GM12878 (cell line): ENCODE measurements at regions not wholly inside any gene's neighbourhood (a gene's known extent, or its start where the extent isn't known, plus 50 kb on each side); places are given as distances from the start of the nearest gene placed in this dataset.

ENCODE experiments used
- FOXK2 ChIP-seq: fragments of 450-650 bp; IDR thresholded peaks from 2 replicates; pipeline ENCODE4 v1.6.1; 2017; ENCODE audit warnings: mild to moderate bottlenecking, moderate library complexity
- HDAC6 ChIP-seq: fragments of 200-600 bp; sonication (generic); IDR thresholded peaks from one replicate; pipeline ENCODE4 v1.8.0; 2017; ENCODE audit warnings: antibody characterized with exemption; ENCODE audit not compliant: unreplicated experiment
- KDM1A ChIP-seq: fragments of 200-600 bp; sonication (generic); IDR thresholded peaks from 2 replicates; pipeline ENCODE4 v1.6.1; 2016; ENCODE audit warnings: borderline replicate concordance
- SMAD5 ChIP-seq: IDR thresholded peaks from 2 replicates; pipeline ENCODE4 v1.6.1; 2016; ENCODE audit warnings: antibody characterized with exemption, low read depth
- TARDBP ChIP-seq: IDR thresholded peaks from 2 replicates; pipeline ENCODE4 v1.6.1; 2016; ENCODE audit warnings: borderline replicate concordance
- TF ChIP-seq, protein P1 (sequence below): IDR thresholded peaks from 2 replicates; pipeline ENCODE4 v1.6.1; 2012; ENCODE audit warnings: improper control_type of control experiment, low read depth, low read length; ENCODE audit not compliant: insufficient replicate concordance
- TF ChIP-seq, protein P2 (sequence below): fragments of 450-650 bp; formaldehyde crosslinking; IDR thresholded peaks from 2 replicates; pipeline ENCODE4 v1.4.0; 2022; ENCODE audit warnings: mild to moderate bottlenecking, moderate library complexity

DNA sequence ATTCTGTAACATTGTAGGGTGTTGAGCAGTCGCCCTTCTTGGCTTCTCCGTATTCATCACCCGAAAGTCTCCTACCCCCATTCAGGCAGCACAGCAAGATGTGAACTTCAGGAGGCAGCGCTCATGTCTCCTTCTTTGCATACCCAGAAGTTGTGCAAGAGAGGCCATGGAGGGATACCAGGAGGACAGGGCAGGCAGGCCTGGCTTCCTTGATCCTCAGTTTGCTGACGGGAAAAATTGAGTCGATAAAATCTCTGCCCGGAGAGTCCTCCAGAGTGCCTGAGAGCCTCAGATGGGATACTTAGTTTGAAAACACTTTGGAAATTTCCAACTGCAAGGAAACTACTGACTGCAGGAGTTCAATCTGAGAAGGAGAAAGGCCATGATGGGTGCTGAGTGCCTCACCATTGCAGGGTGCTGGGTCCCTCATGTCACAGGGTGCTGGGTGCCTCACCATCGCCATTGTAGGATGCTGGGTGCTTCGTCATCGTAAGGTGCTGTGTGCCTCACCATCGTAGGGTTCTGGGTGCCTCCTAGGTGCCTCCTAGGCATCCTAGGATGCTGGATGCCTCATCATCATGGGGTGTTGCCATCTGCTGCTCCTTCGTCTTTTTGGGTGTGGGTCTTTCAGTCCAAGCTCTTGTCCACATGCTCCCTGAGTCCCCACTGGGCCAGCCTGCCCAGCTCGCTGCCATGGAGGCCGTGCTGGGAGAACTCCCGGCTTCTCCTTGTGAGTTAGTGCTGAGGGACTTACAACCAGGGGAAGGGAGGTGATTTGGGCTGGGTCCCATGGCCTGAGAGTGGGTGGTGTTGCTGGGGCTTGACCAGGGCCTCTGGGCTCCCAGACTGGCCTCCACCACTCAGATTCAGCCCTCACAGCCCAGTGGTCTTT lies 162.4 kb downstream of the DDX1 start (continued):
- TF ChIP-seq, protein P1, sequence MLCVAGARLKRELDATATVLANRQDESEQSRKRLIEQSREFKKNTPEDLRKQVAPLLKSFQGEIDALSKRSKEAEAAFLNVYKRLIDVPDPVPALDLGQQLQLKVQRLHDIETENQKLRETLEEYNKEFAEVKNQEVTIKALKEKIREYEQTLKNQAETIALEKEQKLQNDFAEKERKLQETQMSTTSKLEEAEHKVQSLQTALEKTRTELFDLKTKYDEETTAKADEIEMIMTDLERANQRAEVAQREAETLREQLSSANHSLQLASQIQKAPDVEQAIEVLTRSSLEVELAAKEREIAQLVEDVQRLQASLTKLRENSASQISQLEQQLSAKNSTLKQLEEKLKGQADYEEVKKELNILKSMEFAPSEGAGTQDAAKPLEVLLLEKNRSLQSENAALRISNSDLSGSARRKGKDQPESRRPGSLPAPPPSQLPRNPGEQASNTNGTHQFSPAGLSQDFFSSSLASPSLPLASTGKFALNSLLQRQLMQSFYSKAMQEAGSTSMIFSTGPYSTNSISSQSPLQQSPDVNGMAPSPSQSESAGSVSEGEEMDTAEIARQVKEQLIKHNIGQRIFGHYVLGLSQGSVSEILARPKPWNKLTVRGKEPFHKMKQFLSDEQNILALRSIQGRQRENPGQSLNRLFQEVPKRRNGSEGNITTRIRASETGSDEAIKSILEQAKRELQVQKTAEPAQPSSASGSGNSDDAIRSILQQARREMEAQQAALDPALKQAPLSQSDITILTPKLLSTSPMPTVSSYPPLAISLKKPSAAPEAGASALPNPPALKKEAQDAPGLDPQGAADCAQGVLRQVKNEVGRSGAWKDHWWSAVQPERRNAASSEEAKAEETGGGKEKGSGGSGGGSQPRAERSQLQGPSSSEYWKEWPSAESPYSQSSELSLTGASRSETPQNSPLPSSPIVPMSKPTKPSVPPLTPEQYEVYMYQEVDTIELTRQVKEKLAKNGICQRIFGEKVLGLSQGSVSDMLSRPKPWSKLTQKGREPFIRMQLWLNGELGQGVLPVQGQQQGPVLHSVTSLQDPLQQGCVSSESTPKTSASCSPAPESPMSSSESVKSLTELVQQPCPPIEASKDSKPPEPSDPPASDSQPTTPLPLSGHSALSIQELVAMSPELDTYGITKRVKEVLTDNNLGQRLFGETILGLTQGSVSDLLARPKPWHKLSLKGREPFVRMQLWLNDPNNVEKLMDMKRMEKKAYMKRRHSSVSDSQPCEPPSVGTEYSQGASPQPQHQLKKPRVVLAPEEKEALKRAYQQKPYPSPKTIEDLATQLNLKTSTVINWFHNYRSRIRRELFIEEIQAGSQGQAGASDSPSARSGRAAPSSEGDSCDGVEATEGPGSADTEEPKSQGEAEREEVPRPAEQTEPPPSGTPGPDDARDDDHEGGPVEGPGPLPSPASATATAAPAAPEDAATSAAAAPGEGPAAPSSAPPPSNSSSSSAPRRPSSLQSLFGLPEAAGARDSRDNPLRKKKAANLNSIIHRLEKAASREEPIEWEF, result no peak
- no peak for TF ChIP-seq KDM1A
- TF ChIP-seq SMAD5, result no peak
- TF ChIP-seq HDAC6, result no peak
- TF ChIP-seq TARDBP, result no peak
- TF ChIP-seq, protein P2, sequence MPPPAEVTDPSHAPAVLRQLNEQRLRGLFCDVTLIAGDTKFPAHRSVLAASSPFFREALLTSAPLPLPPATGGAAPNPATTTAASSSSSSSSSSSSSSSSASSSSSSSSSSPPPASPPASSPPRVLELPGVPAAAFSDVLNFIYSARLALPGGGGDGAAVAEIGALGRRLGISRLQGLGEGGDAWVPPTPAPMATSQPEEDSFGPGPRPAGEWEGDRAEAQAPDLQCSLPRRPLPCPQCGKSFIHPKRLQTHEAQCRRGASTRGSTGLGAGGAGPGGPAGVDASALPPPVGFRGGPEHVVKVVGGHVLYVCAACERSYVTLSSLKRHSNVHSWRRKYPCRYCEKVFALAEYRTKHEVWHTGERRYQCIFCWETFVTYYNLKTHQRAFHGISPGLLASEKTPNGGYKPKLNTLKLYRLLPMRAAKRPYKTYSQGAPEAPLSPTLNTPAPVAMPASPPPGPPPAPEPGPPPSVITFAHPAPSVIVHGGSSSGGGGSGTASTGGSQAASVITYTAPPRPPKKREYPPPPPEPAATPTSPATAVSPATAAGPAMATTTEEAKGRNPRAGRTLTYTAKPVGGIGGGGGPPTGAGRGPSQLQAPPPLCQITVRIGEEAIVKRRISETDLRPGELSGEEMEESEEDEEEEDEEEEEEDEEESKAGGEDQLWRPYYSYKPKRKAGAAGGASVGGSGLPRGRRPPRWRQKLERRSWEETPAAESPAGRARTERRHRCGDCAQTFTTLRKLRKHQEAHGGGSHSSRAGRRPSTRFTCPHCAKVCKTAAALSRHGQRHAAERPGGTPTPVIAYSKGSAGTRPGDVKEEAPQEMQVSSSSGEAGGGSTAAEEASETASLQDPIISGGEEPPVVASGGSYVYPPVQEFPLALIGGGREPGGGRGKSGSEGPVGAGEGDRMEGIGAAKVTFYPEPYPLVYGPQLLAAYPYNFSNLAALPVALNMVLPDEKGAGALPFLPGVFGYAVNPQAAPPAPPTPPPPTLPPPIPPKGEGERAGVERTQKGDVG (CRISPR knock-in tag), result no peak
- TF ChIP-seq FOXK2, result no peak
